ENCODE measurements at regions not wholly inside any gene's neighbourhood (a gene's known extent, or its start where the extent isn't known, plus 50 kb on each side); places are given as distances from the start of the nearest gene placed in this dataset.

GRCh38 chr17:70345061-70345460, 175.7 kb downstream of the KCNJ2 start:
- no peak for TF ChIP-seq CTCF (IDR thresholded peaks at IDR 0.05; ENCODE audit: extremely low read depth in 1 of 2, insufficient read depth in 1 of 2, low read depth in 1 of 2, low read length in 2 of 2)
- TF ChIP-seq EZH2 (IDR thresholded peaks at IDR 0.05; ENCODE audit: borderline replicate concordance, low read depth, low read length, severe bottlenecking) = no peak
- no peak for TF ChIP-seq POLR2A (IDR thresholded peaks at IDR 0.05; ENCODE audit: low read depth, low read length)
- TF ChIP-seq JUN (IDR thresholded peaks at IDR 0.05; ENCODE audit: borderline replicate concordance, insufficient read depth, insufficient read length, low read depth) = no peak

Measured in endothelial cell of umbilical vein (primary cell).